Neural crest cell (in vitro differentiated cells): ENCODE measurements at regions not wholly inside any gene's neighbourhood (a gene's known extent, or its start where the extent isn't known, plus 50 kb on each side); places are given as distances from the start of the nearest gene placed in this dataset.

ENCODE experiments used
- DNase-seq: peaks from one replicate; pipeline ENCODE4 v3.0.0; 2021; ENCODE audit warnings: low read depth, mixed read lengths, low spot score
- H3K27ac Mint-ChIP-seq: one replicate; pipeline ENCODE4 v1.8.0; 2021; ENCODE audit warnings: mild to moderate bottlenecking, mixed read lengths; ENCODE audit not compliant: unreplicated experiment
- H3K27me3 Mint-ChIP-seq: 2 replicates; pipeline ENCODE4 v1.8.0; 2021; ENCODE audit warnings: low read depth, mild to moderate bottlenecking, mixed read lengths
- H3K36me3 Mint-ChIP-seq: 2 replicates; pipeline ENCODE4 v1.8.0; 2021; ENCODE audit warnings: low read depth, mild to moderate bottlenecking, mixed read lengths
- H3K4me1 Mint-ChIP-seq: 2 replicates; pipeline ENCODE4 v1.8.0; 2021; ENCODE audit warnings: mixed read lengths
- H3K4me3 Mint-ChIP-seq: one replicate; pipeline ENCODE4 v1.8.0; 2021; ENCODE audit warnings: mild to moderate bottlenecking, mixed read lengths
- H3K9me3 Mint-ChIP-seq: 2 replicates; pipeline ENCODE4 v1.8.0; 2021; ENCODE audit warnings: mixed read lengths
- TF ChIP-seq, protein P1 (sequence below): fragments of 200-600 bp; sonication (generic); conservative IDR thresholded peaks from 2 replicates; pipeline ENCODE4 v1.5.0; 2021; ENCODE audit warnings: antibody characterized with exemption, mild to moderate bottlenecking

GRCh38 chr1:104932949-104933679 lies 1183.4 kb downstream of the AMY1C start:
- Mint-ChIP-seq H3K9me3 (peaks cover 2% of the 10 kb centered on the region), H3K27ac (no peak overlapping the region), H3K36me3 (peaks cover 3% of the 10 kb centered on the region), H3K4me3 (no peak overlapping the region), H3K27me3 (no peaks in the 10 kb centered on the region), H3K4me1 (no peaks in the 10 kb centered on the region)
- TF ChIP-seq, protein P1, sequence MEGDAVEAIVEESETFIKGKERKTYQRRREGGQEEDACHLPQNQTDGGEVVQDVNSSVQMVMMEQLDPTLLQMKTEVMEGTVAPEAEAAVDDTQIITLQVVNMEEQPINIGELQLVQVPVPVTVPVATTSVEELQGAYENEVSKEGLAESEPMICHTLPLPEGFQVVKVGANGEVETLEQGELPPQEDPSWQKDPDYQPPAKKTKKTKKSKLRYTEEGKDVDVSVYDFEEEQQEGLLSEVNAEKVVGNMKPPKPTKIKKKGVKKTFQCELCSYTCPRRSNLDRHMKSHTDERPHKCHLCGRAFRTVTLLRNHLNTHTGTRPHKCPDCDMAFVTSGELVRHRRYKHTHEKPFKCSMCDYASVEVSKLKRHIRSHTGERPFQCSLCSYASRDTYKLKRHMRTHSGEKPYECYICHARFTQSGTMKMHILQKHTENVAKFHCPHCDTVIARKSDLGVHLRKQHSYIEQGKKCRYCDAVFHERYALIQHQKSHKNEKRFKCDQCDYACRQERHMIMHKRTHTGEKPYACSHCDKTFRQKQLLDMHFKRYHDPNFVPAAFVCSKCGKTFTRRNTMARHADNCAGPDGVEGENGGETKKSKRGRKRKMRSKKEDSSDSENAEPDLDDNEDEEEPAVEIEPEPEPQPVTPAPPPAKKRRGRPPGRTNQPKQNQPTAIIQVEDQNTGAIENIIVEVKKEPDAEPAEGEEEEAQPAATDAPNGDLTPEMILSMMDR = no peak
- DNase-seq = no peak

GRCh38 chr1:104933846-104934245 lies 1184.1 kb downstream of the AMY1C start:
- peaks cover 2% of the 10 kb centered on the region for H3K9me3 Mint-ChIP-seq
- no peak overlapping the region for H3K4me3 Mint-ChIP-seq
- no peak for DNase-seq
- peaks cover 3% of the 10 kb centered on the region for H3K36me3 Mint-ChIP-seq
- H3K27ac Mint-ChIP-seq = no peak overlapping the region
- no peaks in the 10 kb centered on the region for H3K27me3 Mint-ChIP-seq
- H3K4me1 Mint-ChIP-seq = no peaks in the 10 kb centered on the region
- TF ChIP-seq, protein P1 = no peak

- Mint-ChIP-seq H3K4me1 (no peaks in the 10 kb centered on the region), H3K36me3 (no peaks in the 10 kb centered on the region), H3K9me3 (no peaks in the 10 kb centered on the region), H3K27me3 (no peaks in the 10 kb centered on the region), H3K4me3 (no peak overlapping the region), H3K27ac (no peak overlapping the region)
- TF ChIP-seq, protein P1 = no peak
- DNase-seq = no peak
Measured at GRCh38 chr1:104945406-104945805, 1195.7 kb downstream of the AMY1C start.

GRCh38 chr1:104946558-104947210 lies 1197.0 kb downstream of the AMY1C start:
- H3K36me3 Mint-ChIP-seq = no peaks in the 10 kb centered on the region
- H3K4me1 Mint-ChIP-seq = no peaks in the 10 kb centered on the region
- no peaks in the 10 kb centered on the region for H3K27me3 Mint-ChIP-seq
- no peaks in the 10 kb centered on the region for H3K9me3 Mint-ChIP-seq
- DNase-seq = no peak
- no peak overlapping the region for H3K27ac Mint-ChIP-seq
- H3K4me3 Mint-ChIP-seq = no peak overlapping the region
- TF ChIP-seq, protein P1 = no peak

GRCh38 chr1:104953555-104953954 lies 1203.9 kb downstream of the AMY1C start:
- Mint-ChIP-seq H3K4me3 (no peak overlapping the region), H3K36me3 (no peaks in the 10 kb centered on the region), H3K9me3 (no peaks in the 10 kb centered on the region), H3K27me3 (no peaks in the 10 kb centered on the region), H3K27ac (no peak overlapping the region), H3K4me1 (no peaks in the 10 kb centered on the region)
- TF ChIP-seq, protein P1 = no peak
- DNase-seq = no peak
